GM12801 (cell line): ENCODE measurements at regions not wholly inside any gene's neighbourhood (a gene's known extent, or its start where the extent isn't known, plus 50 kb on each side); places are given as distances from the start of the nearest gene placed in this dataset.

Experiments
- TF ChIP-seq, protein P1 (sequence below): IDR thresholded peaks from one replicate; pipeline ENCODE4 v1.5.1; 2011; ENCODE audit warnings: control low read depth; ENCODE audit not compliant: insufficient read length; ENCODE audit errors: extremely low read depth

DNA sequence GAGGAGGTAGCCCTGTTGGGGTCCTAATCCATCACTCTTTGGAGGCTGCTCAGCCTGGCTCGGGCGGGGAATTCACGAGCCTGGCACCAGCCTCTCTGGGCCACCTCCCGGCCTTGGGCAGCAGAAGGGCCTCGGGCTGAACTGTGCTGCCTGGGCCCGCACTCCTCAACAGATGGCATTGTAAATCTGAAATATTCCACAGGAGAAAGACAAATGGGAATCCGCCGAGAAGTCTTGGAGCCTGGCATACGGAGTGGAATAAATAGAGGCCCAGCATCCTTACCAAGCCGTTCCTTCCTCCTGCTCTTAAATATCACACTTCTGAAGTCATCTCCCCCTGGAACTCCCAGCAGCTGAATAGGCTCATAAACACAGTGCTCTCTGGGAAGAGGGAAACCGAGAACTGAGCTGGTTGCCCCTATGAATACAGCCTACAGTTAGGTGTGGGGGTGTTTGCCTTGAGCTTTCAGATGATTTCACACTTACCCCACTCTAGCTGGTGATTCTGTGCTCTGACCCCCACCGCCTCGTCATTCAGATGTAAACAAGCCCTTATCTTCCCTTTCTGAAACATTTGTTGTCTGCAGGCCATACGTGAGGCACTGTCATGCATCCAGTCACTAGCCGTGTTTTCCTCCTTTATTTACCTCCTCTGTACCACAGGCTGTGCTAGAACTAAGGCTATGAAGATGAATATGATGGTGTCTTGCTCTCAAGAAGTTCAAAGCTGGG, 455.0 kb upstream of the CLINT1 start:
- TF ChIP-seq, protein P1, sequence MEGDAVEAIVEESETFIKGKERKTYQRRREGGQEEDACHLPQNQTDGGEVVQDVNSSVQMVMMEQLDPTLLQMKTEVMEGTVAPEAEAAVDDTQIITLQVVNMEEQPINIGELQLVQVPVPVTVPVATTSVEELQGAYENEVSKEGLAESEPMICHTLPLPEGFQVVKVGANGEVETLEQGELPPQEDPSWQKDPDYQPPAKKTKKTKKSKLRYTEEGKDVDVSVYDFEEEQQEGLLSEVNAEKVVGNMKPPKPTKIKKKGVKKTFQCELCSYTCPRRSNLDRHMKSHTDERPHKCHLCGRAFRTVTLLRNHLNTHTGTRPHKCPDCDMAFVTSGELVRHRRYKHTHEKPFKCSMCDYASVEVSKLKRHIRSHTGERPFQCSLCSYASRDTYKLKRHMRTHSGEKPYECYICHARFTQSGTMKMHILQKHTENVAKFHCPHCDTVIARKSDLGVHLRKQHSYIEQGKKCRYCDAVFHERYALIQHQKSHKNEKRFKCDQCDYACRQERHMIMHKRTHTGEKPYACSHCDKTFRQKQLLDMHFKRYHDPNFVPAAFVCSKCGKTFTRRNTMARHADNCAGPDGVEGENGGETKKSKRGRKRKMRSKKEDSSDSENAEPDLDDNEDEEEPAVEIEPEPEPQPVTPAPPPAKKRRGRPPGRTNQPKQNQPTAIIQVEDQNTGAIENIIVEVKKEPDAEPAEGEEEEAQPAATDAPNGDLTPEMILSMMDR, result no peak

DNA sequence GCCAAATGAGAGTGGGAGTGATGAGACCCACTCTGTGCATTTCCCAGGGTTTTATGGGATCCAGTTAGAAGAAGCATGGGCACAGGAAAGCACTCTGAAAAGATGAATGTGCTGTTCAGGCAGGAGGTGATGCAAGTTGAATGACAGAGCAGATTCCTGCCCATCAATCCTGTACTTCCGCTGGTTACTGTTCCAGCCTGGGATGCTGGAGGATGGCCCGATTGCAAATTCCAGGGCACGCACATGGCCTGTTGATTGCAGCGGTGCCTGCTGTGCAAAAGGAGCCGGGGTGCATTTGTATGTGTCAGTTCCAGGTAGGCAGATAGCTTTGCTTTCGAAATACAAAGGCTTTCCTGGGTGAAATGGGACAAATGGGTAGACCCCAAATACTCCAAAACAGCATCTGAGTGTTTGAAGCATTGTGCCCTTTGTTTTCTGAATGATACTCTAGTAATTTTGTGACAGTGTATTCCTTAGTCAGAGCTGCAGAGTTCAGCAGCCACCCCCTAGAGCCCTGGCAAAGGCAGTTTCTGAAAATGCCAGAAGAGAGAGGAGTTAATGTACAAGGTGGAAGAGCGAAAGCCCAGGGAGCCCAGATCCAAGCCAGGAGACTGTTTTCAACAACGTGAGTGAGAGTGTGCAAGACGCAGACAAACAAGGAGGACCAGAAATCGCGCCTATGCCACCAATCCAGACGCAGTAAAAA, 454.2 kb upstream of the CLINT1 start:
- TF ChIP-seq, protein P1, result no peak

DNA sequence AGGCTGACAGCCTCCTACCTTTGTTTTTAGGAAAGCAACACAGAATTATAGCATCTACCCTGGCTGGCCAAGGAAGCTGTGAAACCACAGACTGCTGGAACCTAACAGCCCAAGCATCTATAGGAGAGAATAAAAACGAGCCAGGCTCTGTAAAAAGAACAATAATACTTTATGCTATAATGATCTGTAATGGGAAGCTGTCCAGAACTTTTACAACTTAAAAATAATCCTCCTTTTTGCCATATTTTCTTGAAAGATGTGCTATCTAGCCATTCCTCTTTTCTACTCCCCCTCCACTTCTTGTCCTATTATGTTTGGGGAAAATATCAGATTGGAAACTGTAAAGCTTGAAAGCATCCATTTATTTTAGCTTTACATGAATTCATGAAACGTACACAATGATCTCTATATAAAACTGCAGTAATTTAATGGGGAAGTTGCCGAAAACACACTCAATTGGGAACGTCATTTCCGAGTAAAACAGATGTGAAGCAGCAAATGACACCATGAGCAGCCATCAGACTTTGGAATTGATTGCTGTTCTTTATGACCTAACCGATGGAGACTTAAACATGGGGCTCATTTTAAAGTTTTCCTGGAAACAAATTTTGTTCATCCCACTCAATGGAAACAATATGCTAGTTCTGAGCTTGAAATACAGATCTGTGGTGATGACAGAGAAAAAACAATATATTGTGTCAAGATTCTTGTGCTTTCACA, 450.3 kb upstream of the CLINT1 start:
- TF ChIP-seq, protein P1, result no peak

DNA sequence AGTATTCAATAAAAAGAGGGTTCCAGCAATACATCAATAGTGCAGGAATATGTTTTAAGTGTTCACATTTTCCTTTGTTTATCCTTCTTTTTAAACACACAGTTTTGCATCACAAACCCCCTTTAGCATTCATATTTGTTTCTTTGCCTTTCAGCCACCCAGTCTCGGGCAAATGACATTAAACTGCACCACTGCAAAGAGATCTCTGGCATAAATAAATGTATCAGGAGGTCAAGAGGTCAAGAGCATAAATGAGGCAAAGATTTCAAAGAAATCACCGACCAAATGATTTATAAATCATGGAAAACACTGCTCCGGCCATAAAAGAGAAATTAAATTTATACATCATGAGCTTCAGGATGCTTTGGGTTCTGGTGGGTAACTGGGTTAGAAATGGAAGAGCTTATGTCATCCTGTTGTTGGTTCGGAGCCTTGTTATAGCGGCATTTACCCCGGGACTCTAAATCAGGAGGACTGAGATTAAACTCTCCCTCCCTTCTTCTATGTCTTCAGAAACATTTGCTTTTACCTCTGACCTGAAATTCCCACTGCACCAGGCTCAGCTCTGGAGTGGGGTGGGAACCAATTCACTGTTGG, 449.6 kb upstream of the CLINT1 start:
- TF ChIP-seq, protein P1, result no peak

DNA sequence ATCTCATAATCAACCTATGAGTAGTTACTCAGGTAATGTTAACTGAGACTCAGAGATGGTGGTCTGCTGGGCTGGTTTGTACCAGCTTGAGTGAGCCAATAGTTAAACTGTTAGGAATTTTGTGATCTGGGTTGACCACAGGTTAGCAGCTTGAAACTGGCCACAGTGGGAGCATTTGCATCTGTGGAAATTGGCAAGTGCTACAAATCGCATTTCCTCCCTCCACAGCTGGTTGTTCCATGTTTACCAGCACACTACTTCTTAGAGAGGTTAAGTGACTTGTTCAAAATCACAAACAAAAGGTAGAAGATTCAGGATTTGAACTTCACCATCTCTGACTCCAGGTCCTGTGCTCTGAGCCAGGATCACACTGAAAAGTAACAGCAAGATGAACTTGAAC, 446.9 kb upstream of the CLINT1 start:
- TF ChIP-seq, protein P1, result no peak

DNA sequence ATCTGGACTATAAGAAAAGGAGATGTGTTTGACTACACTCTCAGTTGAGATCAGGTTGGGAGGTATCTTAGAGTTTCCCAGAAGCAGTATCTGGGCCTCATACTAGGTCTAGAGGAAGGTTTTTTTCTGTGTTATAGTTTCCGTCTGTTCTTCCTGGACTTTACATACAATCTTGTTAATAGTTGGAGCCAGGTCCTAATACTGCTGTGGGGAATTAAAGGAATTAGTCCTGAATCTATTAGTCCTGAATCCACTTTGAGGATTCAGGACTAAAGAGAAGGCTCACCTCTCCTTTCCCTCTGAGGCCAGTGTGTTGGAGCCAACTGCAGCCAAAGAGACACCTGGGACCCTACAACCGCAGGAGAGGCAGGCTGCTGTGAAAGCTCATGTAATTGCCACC, 445.7 kb upstream of the CLINT1 start:
- TF ChIP-seq, protein P1, result no peak

DNA sequence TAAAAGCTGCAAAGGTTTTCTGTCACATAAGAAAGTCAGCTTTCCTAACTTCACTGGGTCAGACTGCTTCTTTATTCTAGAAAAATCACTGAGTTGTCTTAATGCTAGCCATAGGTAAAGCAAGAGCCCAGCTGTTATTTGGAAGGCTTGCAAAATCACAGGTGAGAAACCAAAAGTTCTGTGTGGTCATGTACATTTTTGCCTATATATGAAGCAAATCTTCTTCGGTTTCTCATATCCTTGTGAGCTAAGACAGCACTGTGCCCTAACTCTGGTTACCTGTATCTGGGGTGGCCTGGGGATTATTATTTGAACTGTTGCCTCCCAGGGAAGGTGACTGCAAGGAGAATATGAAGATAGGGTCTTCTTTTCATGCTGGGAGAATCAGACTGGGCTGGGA, 444.9 kb upstream of the CLINT1 start:
- TF ChIP-seq, protein P1, result no peak
